ENCODE measurements at regions not wholly inside any gene's neighbourhood (a gene's known extent, or its start where the extent isn't known, plus 50 kb on each side); places are given as distances from the start of the nearest gene placed in this dataset.

DNA sequence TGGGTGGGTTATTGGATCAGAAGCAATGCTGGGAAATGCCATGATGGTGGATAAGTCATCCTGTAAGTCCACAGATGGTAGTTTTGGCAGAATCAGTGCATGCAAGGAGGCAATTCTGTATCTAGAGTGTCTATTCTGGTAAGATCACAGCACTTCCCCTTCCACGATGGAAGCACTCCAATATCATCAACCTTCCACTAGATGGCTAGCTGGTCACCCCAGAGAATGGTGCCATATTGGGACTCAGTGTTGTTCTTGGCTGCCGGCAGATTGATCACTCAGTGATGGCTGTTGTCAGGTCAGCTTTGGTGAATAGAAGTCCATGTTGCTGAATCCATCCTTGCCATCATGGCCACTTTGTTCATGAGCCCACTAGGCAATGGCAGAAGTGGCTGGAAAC is 553.5 kb downstream of the CSNK1G3 start:
- Histone ChIP-seq H3K23me2 (ENCODE audit: low read depth, low read length) (no peaks in the 10 kb centered on the region), H2BK5ac (ENCODE audit: low read depth, low read length) (no peak overlapping the region), H3K4me3 (ENCODE audit: extremely low read depth in 1 of 4, insufficient read depth in 2 of 4, low read depth in 3 of 4, low read length in 4 of 4) (no peak overlapping the region), H2BK120ac (replicated peaks; ENCODE audit: low read depth, low read length) (no peak overlapping the region), H3K4me1 (replicated peaks in 1 of 4; ENCODE audit: control insufficient read depth in 3 of 4, insufficient read depth in 4 of 4, low read length in 3 of 4) (no peaks in the 10 kb centered on the region), H3K18ac (ENCODE audit: extremely low read depth, low read length) (no peak overlapping the region), H3K4ac (replicated peaks; ENCODE audit: insufficient read length, low read depth, low read length) (no peak overlapping the region), H2AK5ac (ENCODE audit: low read depth, low read length) (no peak overlapping the region), H3K9me3 (ENCODE audit: insufficient read depth in 2 of 2, low read depth in 1 of 2, low read length in 1 of 2) (no peaks in the 10 kb centered on the region), H4K5ac (ENCODE audit: insufficient read length, low read depth, low read length) (no peak overlapping the region), H2BK15ac (ENCODE audit: low read length) (no peak overlapping the region), H4K20me1 (replicated peaks in 1 of 2; ENCODE audit: control insufficient read depth in 1 of 2, insufficient read depth in 2 of 2, low read length in 2 of 2) (no peaks in the 10 kb centered on the region), H3K79me1 (ENCODE audit: low read depth, low read length) (no peaks in the 10 kb centered on the region), H2BK20ac (ENCODE audit: low read length) (no peak overlapping the region), H3K79me2 (ENCODE audit: control insufficient read depth in 1 of 2, insufficient read depth in 2 of 2, low read length in 2 of 2) (no peaks in the 10 kb centered on the region), H3K27ac (ENCODE audit: low read depth, low read length) (no peak overlapping the region), H2AFZ (ENCODE audit: low read length) (no peak overlapping the region), H4K8ac (ENCODE audit: extremely low read depth, insufficient read depth, low read length) (no peak overlapping the region), H3K23ac (ENCODE audit: insufficient read length) (no peak overlapping the region), H3K14ac (ENCODE audit: insufficient read length) (no peak overlapping the region), H3K4me2 (ENCODE audit: insufficient read depth in 1 of 2, low read depth in 2 of 2, low read length in 2 of 2) (no peak overlapping the region), H4K91ac (replicated peaks; ENCODE audit: insufficient read length, low read length) (no peak overlapping the region), H3K36me3 (ENCODE audit: control insufficient read depth in 2 of 4, insufficient read depth in 4 of 4, low read length in 3 of 4) (no peaks in the 10 kb centered on the region), H3K27me3 (replicated peaks in 1 of 4; ENCODE audit: control insufficient read depth in 3 of 4, extremely low read depth in 1 of 4, insufficient read depth in 3 of 4, low read length in 3 of 4) (no peaks in the 10 kb centered on the region), H2BK12ac (ENCODE audit: low read depth, low read length) (no peak overlapping the region), H3K9ac (replicated peaks in 1 of 4; ENCODE audit: extremely low read depth in 1 of 4, low read depth in 3 of 4, low read length in 3 of 4) (no peak overlapping the region), H3K56ac (replicated peaks; ENCODE audit: insufficient read length, low read depth, low read length) (no peak overlapping the region)
- DNase-seq (ENCODE audit: low read depth in 1 of 2, low spot score in 2 of 2), result no peak
- ChIA-PET CTCF (ENCODE audit: partially characterized antibody) (interaction anchor here (0.6 kb wide), 1 partner anchor 657 kb away, joined by 3 read pairs; no protein-coding TSS in a partner anchor), POLR2A (ENCODE audit: partially characterized antibody) (no interaction called here)
- WGBS, 2 experiments (ENCODE audit: extremely low coverage in 1 of 2, insufficient coverage in 1 of 2, insufficient read length in 1 of 2, insufficient replicate concordance in 2 of 2, low coverage in 1 of 2, low lambda C conversion rate in 2 of 2, missing lambda C conversion rate in 1 of 2), result 96% methylated on average over 2 of the region's 2 CpGs; no CpG with 5 or more reads in 1 of the 2 experiments
- TF ChIP-seq, protein P1, sequence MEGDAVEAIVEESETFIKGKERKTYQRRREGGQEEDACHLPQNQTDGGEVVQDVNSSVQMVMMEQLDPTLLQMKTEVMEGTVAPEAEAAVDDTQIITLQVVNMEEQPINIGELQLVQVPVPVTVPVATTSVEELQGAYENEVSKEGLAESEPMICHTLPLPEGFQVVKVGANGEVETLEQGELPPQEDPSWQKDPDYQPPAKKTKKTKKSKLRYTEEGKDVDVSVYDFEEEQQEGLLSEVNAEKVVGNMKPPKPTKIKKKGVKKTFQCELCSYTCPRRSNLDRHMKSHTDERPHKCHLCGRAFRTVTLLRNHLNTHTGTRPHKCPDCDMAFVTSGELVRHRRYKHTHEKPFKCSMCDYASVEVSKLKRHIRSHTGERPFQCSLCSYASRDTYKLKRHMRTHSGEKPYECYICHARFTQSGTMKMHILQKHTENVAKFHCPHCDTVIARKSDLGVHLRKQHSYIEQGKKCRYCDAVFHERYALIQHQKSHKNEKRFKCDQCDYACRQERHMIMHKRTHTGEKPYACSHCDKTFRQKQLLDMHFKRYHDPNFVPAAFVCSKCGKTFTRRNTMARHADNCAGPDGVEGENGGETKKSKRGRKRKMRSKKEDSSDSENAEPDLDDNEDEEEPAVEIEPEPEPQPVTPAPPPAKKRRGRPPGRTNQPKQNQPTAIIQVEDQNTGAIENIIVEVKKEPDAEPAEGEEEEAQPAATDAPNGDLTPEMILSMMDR (IDR thresholded peaks at IDR 0.05; ENCODE audit: control extremely low read depth in 1 of 3, insufficient read depth in 1 of 3, low read depth in 1 of 3, low read length in 3 of 3), result peak in 1 of 3 experiments; percentile 3; a peak in 1 of 4 replicates
- TF ChIP-seq RAD21 (IDR thresholded peaks at IDR 0.05 in 1 of 2, conservative IDR thresholded peaks at IDR 0.05 in 1 of 2; ENCODE audit: low read depth in 2 of 2, low read length in 2 of 2), result 0 out of 4 replicates have a peak, but pooled peaks of 1 of the 2 experiments have one; percentile 21
- no peak for TF ChIP-seq JUN (IDR thresholded peaks at IDR 0.05; ENCODE audit: low read depth, low read length)
- FAIRE-seq, result no peak

All from H1 (cell line).